SK-N-SH (cell line): ENCODE measurements at regions not wholly inside any gene's neighbourhood (a gene's known extent, or its start where the extent isn't known, plus 50 kb on each side); places are given as distances from the start of the nearest gene placed in this dataset.

Source experiments
- FOSL2 ChIP-seq: IDR thresholded peaks from 2 replicates; pipeline ENCODE4 v1.4.0; 2012; ENCODE audit warnings: low read depth, mild to moderate bottlenecking, moderate library complexity, borderline replicate concordance
- MEF2A ChIP-seq: IDR thresholded peaks from 2 replicates; pipeline ENCODE4 v1.4.0; 2012; ENCODE audit warnings: low read depth, borderline replicate concordance
- RAD21 ChIP-seq: IDR thresholded peaks from 2 replicates; pipeline ENCODE4 v1.6.1; 2012; ENCODE audit warnings: mild to moderate bottlenecking, low read length
- SIN3A ChIP-seq: IDR thresholded peaks from 2 replicates; pipeline ENCODE4 v1.6.1; 2012; ENCODE audit warnings: low read depth, mild to moderate bottlenecking, low read length, moderate library complexity, borderline replicate concordance
- TCF12 ChIP-seq: IDR thresholded peaks from 2 replicates; pipeline ENCODE4 v1.4.0; 2012
- TF ChIP-seq, protein P1 (sequence below): fragments of 200-600 bp; sonication (generic); IDR thresholded peaks from 2 replicates; pipeline ENCODE4 v1.6.1; 2017; ENCODE audit warnings: antibody characterized with exemption, mild to moderate bottlenecking, moderate library complexity
- TF ChIP-seq, protein P2 (sequence below): IDR thresholded peaks from 2 replicates; pipeline ENCODE4 v1.6.1; 2012; ENCODE audit warnings: mild to moderate bottlenecking, low read depth, low read length, moderate library complexity

DNA sequence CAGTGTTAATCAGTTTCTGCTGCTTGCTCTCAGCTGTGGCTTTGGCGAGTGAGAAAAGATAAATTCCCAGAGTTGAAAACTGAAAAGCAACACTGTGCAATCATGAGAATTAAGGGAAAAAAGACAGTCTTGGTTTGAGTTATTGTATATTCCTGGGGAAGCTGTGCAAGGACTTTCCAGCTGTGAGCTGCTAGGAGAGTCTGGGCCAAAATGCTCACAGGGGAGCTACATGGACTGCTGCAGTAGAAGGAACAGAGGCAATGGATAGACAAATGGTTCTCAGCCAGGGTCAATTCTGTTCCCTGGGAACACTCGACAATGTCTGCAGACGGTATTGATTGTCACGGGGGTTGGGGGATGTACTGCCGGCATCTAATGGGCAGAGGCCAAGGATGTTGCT lies 102.0 kb upstream of the ADAMTS18 start:
- TF ChIP-seq RAD21, result no peak
- TF ChIP-seq, protein P1, sequence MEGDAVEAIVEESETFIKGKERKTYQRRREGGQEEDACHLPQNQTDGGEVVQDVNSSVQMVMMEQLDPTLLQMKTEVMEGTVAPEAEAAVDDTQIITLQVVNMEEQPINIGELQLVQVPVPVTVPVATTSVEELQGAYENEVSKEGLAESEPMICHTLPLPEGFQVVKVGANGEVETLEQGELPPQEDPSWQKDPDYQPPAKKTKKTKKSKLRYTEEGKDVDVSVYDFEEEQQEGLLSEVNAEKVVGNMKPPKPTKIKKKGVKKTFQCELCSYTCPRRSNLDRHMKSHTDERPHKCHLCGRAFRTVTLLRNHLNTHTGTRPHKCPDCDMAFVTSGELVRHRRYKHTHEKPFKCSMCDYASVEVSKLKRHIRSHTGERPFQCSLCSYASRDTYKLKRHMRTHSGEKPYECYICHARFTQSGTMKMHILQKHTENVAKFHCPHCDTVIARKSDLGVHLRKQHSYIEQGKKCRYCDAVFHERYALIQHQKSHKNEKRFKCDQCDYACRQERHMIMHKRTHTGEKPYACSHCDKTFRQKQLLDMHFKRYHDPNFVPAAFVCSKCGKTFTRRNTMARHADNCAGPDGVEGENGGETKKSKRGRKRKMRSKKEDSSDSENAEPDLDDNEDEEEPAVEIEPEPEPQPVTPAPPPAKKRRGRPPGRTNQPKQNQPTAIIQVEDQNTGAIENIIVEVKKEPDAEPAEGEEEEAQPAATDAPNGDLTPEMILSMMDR, result no peak
- TF ChIP-seq MEF2A, result no peak
- no peak for TF ChIP-seq SIN3A
- TF ChIP-seq FOSL2, result no peak
- no peak for TF ChIP-seq TCF12
- TF ChIP-seq, protein P2, sequence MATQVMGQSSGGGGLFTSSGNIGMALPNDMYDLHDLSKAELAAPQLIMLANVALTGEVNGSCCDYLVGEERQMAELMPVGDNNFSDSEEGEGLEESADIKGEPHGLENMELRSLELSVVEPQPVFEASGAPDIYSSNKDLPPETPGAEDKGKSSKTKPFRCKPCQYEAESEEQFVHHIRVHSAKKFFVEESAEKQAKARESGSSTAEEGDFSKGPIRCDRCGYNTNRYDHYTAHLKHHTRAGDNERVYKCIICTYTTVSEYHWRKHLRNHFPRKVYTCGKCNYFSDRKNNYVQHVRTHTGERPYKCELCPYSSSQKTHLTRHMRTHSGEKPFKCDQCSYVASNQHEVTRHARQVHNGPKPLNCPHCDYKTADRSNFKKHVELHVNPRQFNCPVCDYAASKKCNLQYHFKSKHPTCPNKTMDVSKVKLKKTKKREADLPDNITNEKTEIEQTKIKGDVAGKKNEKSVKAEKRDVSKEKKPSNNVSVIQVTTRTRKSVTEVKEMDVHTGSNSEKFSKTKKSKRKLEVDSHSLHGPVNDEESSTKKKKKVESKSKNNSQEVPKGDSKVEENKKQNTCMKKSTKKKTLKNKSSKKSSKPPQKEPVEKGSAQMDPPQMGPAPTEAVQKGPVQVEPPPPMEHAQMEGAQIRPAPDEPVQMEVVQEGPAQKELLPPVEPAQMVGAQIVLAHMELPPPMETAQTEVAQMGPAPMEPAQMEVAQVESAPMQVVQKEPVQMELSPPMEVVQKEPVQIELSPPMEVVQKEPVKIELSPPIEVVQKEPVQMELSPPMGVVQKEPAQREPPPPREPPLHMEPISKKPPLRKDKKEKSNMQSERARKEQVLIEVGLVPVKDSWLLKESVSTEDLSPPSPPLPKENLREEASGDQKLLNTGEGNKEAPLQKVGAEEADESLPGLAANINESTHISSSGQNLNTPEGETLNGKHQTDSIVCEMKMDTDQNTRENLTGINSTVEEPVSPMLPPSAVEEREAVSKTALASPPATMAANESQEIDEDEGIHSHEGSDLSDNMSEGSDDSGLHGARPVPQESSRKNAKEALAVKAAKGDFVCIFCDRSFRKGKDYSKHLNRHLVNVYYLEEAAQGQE, result no peak
